Mesendoderm (in vitro differentiated cells): ENCODE measurements at regions not wholly inside any gene's neighbourhood (a gene's known extent, or its start where the extent isn't known, plus 50 kb on each side); places are given as distances from the start of the nearest gene placed in this dataset.

Source experiments
- DNase-seq: peaks from one replicate; pipeline ENCODE4 v3.0.0; 2013
- H2AK5ac ChIP-seq: 2 replicates; pipeline ENCODE4 v1.6.1; 2013; ENCODE audit warnings: low read length, inconsistent platforms
- H2BK120ac ChIP-seq: 2 replicates; pipeline ENCODE4 v1.6.1; 2013; ENCODE audit warnings: low read depth, mild to moderate bottlenecking, low read length, moderate library complexity, mixed read lengths
- H2BK15ac ChIP-seq: replicated peaks from 2 replicates; pipeline ENCODE4 v1.6.1; 2013; ENCODE audit warnings: low read depth, mild to moderate bottlenecking, moderate library complexity
- H2BK5ac ChIP-seq: 2 replicates; pipeline ENCODE4 v1.6.1; 2013; ENCODE audit warnings: low read length, inconsistent platforms
- H3K18ac ChIP-seq: 2 replicates; pipeline ENCODE4 v1.6.1; 2013; ENCODE audit warnings: mild to moderate bottlenecking, low read length, mixed read lengths
- H3K23ac ChIP-seq: one replicate; pipeline ENCODE4 v1.6.1; 2013; ENCODE audit warnings: low read length
- H3K27ac ChIP-seq: 2 replicates; pipeline ENCODE4 v1.5.1; 2013; ENCODE audit warnings: low read depth, mild to moderate bottlenecking, inconsistent platforms, low read length, moderate library complexity
- H3K27me3 ChIP-seq: 2 replicates; pipeline ENCODE4 v1.6.1; 2013; ENCODE audit warnings: low read length, control low read depth, mild to moderate bottlenecking, inconsistent platforms; ENCODE audit not compliant: insufficient read depth, poor library complexity
- H3K36me3 ChIP-seq: 2 replicates; pipeline ENCODE4 v1.6.1; 2013; ENCODE audit warnings: low read length, inconsistent platforms; ENCODE audit not compliant: control insufficient read depth, insufficient read depth
- H3K4ac ChIP-seq: one replicate; pipeline ENCODE4 v1.6.1; 2013; ENCODE audit warnings: low read depth, mild to moderate bottlenecking, low read length, moderate library complexity
- H3K4me1 ChIP-seq: 2 replicates; pipeline ENCODE4 v1.6.1; 2013; ENCODE audit warnings: low read depth, low read length, inconsistent platforms; ENCODE audit not compliant: control insufficient read depth
- H3K4me2 ChIP-seq: 2 replicates; pipeline ENCODE4 v1.6.1; 2013; ENCODE audit warnings: low read length
- H3K4me3 ChIP-seq: 2 replicates; pipeline ENCODE4 v1.5.1; 2013; ENCODE audit warnings: mild to moderate bottlenecking, low read length
- H3K56ac ChIP-seq: one replicate; pipeline ENCODE4 v1.6.1; 2013; ENCODE audit warnings: low read length
- H3K79me1 ChIP-seq: 2 replicates; pipeline ENCODE4 v1.6.1; 2013; ENCODE audit warnings: low read length, inconsistent platforms
- H3K79me2 ChIP-seq: 2 replicates; pipeline ENCODE4 v1.6.1; 2013; ENCODE audit warnings: mild to moderate bottlenecking, low read length; ENCODE audit not compliant: control insufficient read depth, insufficient read depth
- H3K9ac ChIP-seq: 2 replicates; pipeline ENCODE4 v1.6.1; 2013; ENCODE audit warnings: low read length, inconsistent platforms
- H4K5ac ChIP-seq: one replicate; pipeline ENCODE4 v1.6.1; 2013; ENCODE audit warnings: low read length
- H4K8ac ChIP-seq: one replicate; pipeline ENCODE4 v1.6.1; 2013; ENCODE audit warnings: low read depth, mild to moderate bottlenecking, control low read depth, low read length, moderate library complexity
- WGBS: extraction: QIAGEN DNeasy Blood & Tissue Kit; methylation state at CpG from one replicate; pipeline ENCODE4 v1.1.7; 2013; ENCODE audit warnings: low lambda C conversion rate, missing lambda C conversion rate; ENCODE audit not compliant: insufficient coverage; ENCODE audit errors: extremely low coverage; 5-methylcytosine and 5-hydroxymethylcytosine counted together

- no peaks in the 10 kb centered on the region for H3K27me3 ChIP-seq
- H3K79me1 ChIP-seq, result no peaks in the 10 kb centered on the region
- no peaks in the 10 kb centered on the region for H3K36me3 ChIP-seq
- H3K9ac ChIP-seq, result no peak overlapping the region
- no CpG with 5 or more reads among the region's 22 CpGs for WGBS
- H2BK120ac ChIP-seq, result no peak overlapping the region
- H3K56ac ChIP-seq, result no peak overlapping the region
- H3K27ac ChIP-seq, result no peak overlapping the region
- H3K4me3 ChIP-seq, result no peak overlapping the region
- no peak overlapping the region for H3K4me2 ChIP-seq
- no peak overlapping the region for H2BK5ac ChIP-seq
- no peaks in the 10 kb centered on the region for H3K4me1 ChIP-seq
- no peak overlapping the region for H3K23ac ChIP-seq
- no peak overlapping the region for H3K4ac ChIP-seq
- H2AK5ac ChIP-seq, result no peak overlapping the region
- H4K8ac ChIP-seq, result no peak overlapping the region
- no peak overlapping the region for H4K5ac ChIP-seq
- no peak for DNase-seq
- H3K79me2 ChIP-seq, result no peaks in the 10 kb centered on the region
- no peak overlapping the region for H3K18ac ChIP-seq
- H2BK15ac ChIP-seq, result no peak overlapping the region
Measured at GRCh38 chr13:111484141-111484925, 163.9 kb downstream of the TEX29 start.

- Histone ChIP-seq H3K56ac (no peak overlapping the region), H3K27me3 (no peaks in the 10 kb centered on the region), H3K18ac (no peak overlapping the region), H3K79me1 (no peaks in the 10 kb centered on the region), H3K36me3 (no peaks in the 10 kb centered on the region), H4K5ac (no peak overlapping the region), H2BK120ac (no peak overlapping the region), H3K27ac (no peak overlapping the region), H3K4me3 (no peak overlapping the region), H3K4ac (no peak overlapping the region), H2AK5ac (no peak overlapping the region), H3K4me1 (no peaks in the 10 kb centered on the region), H4K8ac (no peak overlapping the region), H2BK5ac (no peak overlapping the region), H3K23ac (no peak overlapping the region), H3K4me2 (no peak overlapping the region), H3K9ac (no peak overlapping the region), H2BK15ac (no peak overlapping the region), H3K79me2 (no peaks in the 10 kb centered on the region)
- no peak for DNase-seq
- WGBS, result no CpG with 5 or more reads among the region's 7 CpGs
Measured at GRCh38 chr13:111484959-111485358, 164.5 kb downstream of the TEX29 start.

GRCh38 chr13:111485491-111486250 is 165.2 kb downstream of the TEX29 start:
- Histone ChIP-seq H3K4me1 (no peaks in the 10 kb centered on the region), H3K9ac (no peak overlapping the region), H2BK120ac (no peak overlapping the region), H3K79me2 (no peaks in the 10 kb centered on the region), H3K4me2 (no peak overlapping the region), H4K8ac (no peak overlapping the region), H3K27me3 (no peaks in the 10 kb centered on the region), H3K18ac (no peak overlapping the region), H3K79me1 (no peaks in the 10 kb centered on the region), H2AK5ac (no peak overlapping the region), H3K4me3 (no peak overlapping the region), H2BK15ac (no peak overlapping the region), H3K4ac (no peak overlapping the region), H4K5ac (no peak overlapping the region), H3K36me3 (no peaks in the 10 kb centered on the region), H3K23ac (no peak overlapping the region), H3K27ac (no peak overlapping the region), H3K56ac (no peak overlapping the region), H2BK5ac (no peak overlapping the region)
- no CpG with 5 or more reads among the region's 20 CpGs for WGBS
- DNase-seq, result no peak

- H2BK5ac ChIP-seq, result no peak overlapping the region
- no peaks in the 10 kb centered on the region for H3K36me3 ChIP-seq
- H4K8ac ChIP-seq, result no peak overlapping the region
- H3K4me3 ChIP-seq, result no peak overlapping the region
- WGBS, result no CpG with 5 or more reads among the region's 8 CpGs
- no peak overlapping the region for H2BK15ac ChIP-seq
- no peak overlapping the region for H3K56ac ChIP-seq
- no peak overlapping the region for H4K5ac ChIP-seq
- no peak overlapping the region for H2BK120ac ChIP-seq
- no peak overlapping the region for H3K4me2 ChIP-seq
- DNase-seq, result no peak
- no peaks in the 10 kb centered on the region for H3K4me1 ChIP-seq
- no peak overlapping the region for H3K27ac ChIP-seq
- H3K9ac ChIP-seq, result no peak overlapping the region
- no peaks in the 10 kb centered on the region for H3K79me1 ChIP-seq
- H3K18ac ChIP-seq, result no peak overlapping the region
- no peaks in the 10 kb centered on the region for H3K79me2 ChIP-seq
- no peak overlapping the region for H2AK5ac ChIP-seq
- H3K23ac ChIP-seq, result no peak overlapping the region
- H3K27me3 ChIP-seq, result no peaks in the 10 kb centered on the region
- no peak overlapping the region for H3K4ac ChIP-seq
Measured at GRCh38 chr13:111486331-111486730, 165.9 kb downstream of the TEX29 start.

GRCh38 chr13:111486801-111487200 is 166.4 kb downstream of the TEX29 start:
- no peaks in the 10 kb centered on the region for H3K4me1 ChIP-seq
- no peaks in the 10 kb centered on the region for H3K79me2 ChIP-seq
- no peak for DNase-seq
- H3K18ac ChIP-seq, result no peak overlapping the region
- H3K27me3 ChIP-seq, result no peaks in the 10 kb centered on the region
- H4K8ac ChIP-seq, result no peak overlapping the region
- no peak overlapping the region for H4K5ac ChIP-seq
- no peaks in the 10 kb centered on the region for H3K36me3 ChIP-seq
- H3K56ac ChIP-seq, result no peak overlapping the region
- no peak overlapping the region for H3K4me2 ChIP-seq
- no peak overlapping the region for H2BK120ac ChIP-seq
- no peak overlapping the region for H3K4me3 ChIP-seq
- no peak overlapping the region for H2BK15ac ChIP-seq
- no peaks in the 10 kb centered on the region for H3K79me1 ChIP-seq
- no peak overlapping the region for H2BK5ac ChIP-seq
- no peak overlapping the region for H3K23ac ChIP-seq
- H3K4ac ChIP-seq, result no peak overlapping the region
- H2AK5ac ChIP-seq, result no peak overlapping the region
- no peak overlapping the region for H3K27ac ChIP-seq
- no CpG with 5 or more reads among the region's 6 CpGs for WGBS
- no peak overlapping the region for H3K9ac ChIP-seq
